Stimulated activated CD4-positive, alpha-beta T cell treated with anti-CD3 and anti-CD28 coated beads, Interleukin-15, amount 100 ng/mL, for 24 hours (primary cell): ENCODE measurements at regions not wholly inside any gene's neighbourhood (a gene's known extent, or its start where the extent isn't known, plus 50 kb on each side); places are given as distances from the start of the nearest gene placed in this dataset.
A peak's percentile ranks its signal among the peaks of the same experiment; 100 is the strongest.

Experiments
- DNase-seq: peaks from one replicate; pipeline ENCODE4 v3.0.0-alpha.2; 2020

- no peak for DNase-seq
These were observed 134.5 kb downstream of the PALM2AKAP2 start for GRCh38 chr9:109914280-109915027.

GRCh38 chr9:109916316-109916715, 136.3 kb downstream of the PALM2AKAP2 start:
- DNase-seq = no peak

GRCh38 chr9:109918339-109919163, 138.6 kb downstream of the PALM2AKAP2 start:
- peak; percentile 70 for DNase-seq

GRCh38 chr9:109919736-109920408, 139.9 kb downstream of the PALM2AKAP2 start:
- no peak for DNase-seq

- no peak for DNase-seq
These were observed 142.8 kb downstream of the PALM2AKAP2 start for GRCh38 chr9:109922617-109923470.

- no peak for DNase-seq
These were observed 143.4 kb downstream of the PALM2AKAP2 start for GRCh38 chr9:109923471-109923760.

- no peak for DNase-seq
These were observed 143.8 kb downstream of the PALM2AKAP2 start for GRCh38 chr9:109923806-109924205.

GRCh38 chr9:109925799-109926198, 145.8 kb downstream of the PALM2AKAP2 start:
- no peak for DNase-seq

GRCh38 chr9:109926421-109926869, 146.4 kb downstream of the PALM2AKAP2 start:
- DNase-seq = no peak

GRCh38 chr9:109931623-109932022, 151.6 kb downstream of the PALM2AKAP2 start:
- DNase-seq = no peak

GRCh38 chr9:109934136-109934856, 154.3 kb downstream of the PALM2AKAP2 start:
- DNase-seq = peak; percentile 46

- DNase-seq = peak; percentile 16
These were observed 154.8 kb downstream of the PALM2AKAP2 start for GRCh38 chr9:109934857-109935215.

GRCh38 chr9:109935406-109936087, 155.5 kb downstream of the PALM2AKAP2 start:
- no peak for DNase-seq

GRCh38 chr9:109937861-109938453, 158.0 kb downstream of the PALM2AKAP2 start:
- no peak for DNase-seq

GRCh38 chr9:109939698-109940342, 159.8 kb downstream of the PALM2AKAP2 start:
- DNase-seq = no peak

GRCh38 chr9:109940561-109940960, 160.6 kb downstream of the PALM2AKAP2 start:
- DNase-seq = no peak

- DNase-seq = no peak
These were observed 161.8 kb downstream of the PALM2AKAP2 start for GRCh38 chr9:109941771-109942170.

GRCh38 chr9:109945573-109945972, 165.6 kb downstream of the PALM2AKAP2 start:
- DNase-seq = no peak

GRCh38 chr9:109948453-109948852, 168.5 kb downstream of the PALM2AKAP2 start:
- DNase-seq = no peak

- peak; percentile 33 for DNase-seq
These were observed 170.9 kb downstream of the PALM2AKAP2 start for GRCh38 chr9:109950710-109951443.
